HEK293 (cell line): ENCODE measurements at regions not wholly inside any gene's neighbourhood (a gene's known extent, or its start where the extent isn't known, plus 50 kb on each side); places are given as distances from the start of the nearest gene placed in this dataset.

Experiments used
- CTCF ChIA-PET: fragments of 350-600 bp; formaldehyde crosslinking; extraction: SDS; loops from one replicate; lab custom pipeline; 2021; ENCODE audit warnings: antibody characterized with exemption; lab: Yijun Ruan, JAX
- POLR2A ChIA-PET: fragments of 300-600 bp; formaldehyde crosslinking; extraction: SDS; loops from one replicate; lab custom pipeline; 2020; ENCODE audit warnings: antibody characterized with exemption, inconsistent platforms; lab: Yijun Ruan, JAX
- H3K27ac ChIP-seq: fragments of 200-500 bp; sonication (Bioruptor generic); 2 replicates; pipeline ENCODE4 v1.5.1; 2014; ENCODE audit warnings: low read depth, low read length, control low read depth, inconsistent platforms; ENCODE audit errors: extremely low read depth
- H3K36me3 ChIP-seq, 2 experiments: fragments of 200-500 bp in 1 of 2; sonication (Bioruptor generic) in 1 of 2; 1 replicate in 1 of 2; 2 replicates in 1 of 2; pipeline ENCODE4 v1.5.1; 2014 to 2017; ENCODE audit warnings: inconsistent platforms in 2 of 2, low read length in 2 of 2; ENCODE audit not compliant: control insufficient read depth in 2 of 2, insufficient read depth in 1 of 2
- H3K4me1 ChIP-seq: fragments of 200-500 bp; sonication (Bioruptor generic); 2 replicates; pipeline ENCODE4 v1.5.1; 2014; ENCODE audit warnings: mild to moderate bottlenecking, low read length, inconsistent platforms; ENCODE audit not compliant: control insufficient read depth, insufficient read depth
- H3K4me3 ChIP-seq: 2 replicates; pipeline ENCODE4 v1.5.1; 2011; ENCODE audit warnings: low read depth, mild to moderate bottlenecking, control low read depth, low read length, moderate library complexity
- H3K9me3 ChIP-seq: fragments of 200-500 bp; sonication (Bioruptor generic); 2 replicates; pipeline ENCODE4 v1.5.1; 2014; ENCODE audit warnings: low read depth, low read length, inconsistent platforms; ENCODE audit not compliant: control insufficient read depth, insufficient read depth
- SALL2 ChIP-seq: fragments of 450-650 bp; formaldehyde crosslinking; IDR thresholded peaks from 2 replicates; pipeline ENCODE4 v1.5.0; 2017; ENCODE audit warnings: missing biosample characterization, mild to moderate bottlenecking, missing genetic modification characterization, borderline replicate concordance
- TRIM28 ChIP-seq: IDR thresholded peaks from 2 replicates; pipeline ENCODE4 v1.6.1; 2011; ENCODE audit warnings: low read length, control low read depth, borderline replicate concordance
- ZNF112 ChIP-seq: fragments of 450-650 bp; formaldehyde crosslinking; IDR thresholded peaks from 2 replicates; pipeline ENCODE4 v1.5.0; 2017; ENCODE audit warnings: missing biosample characterization, missing genetic modification characterization
- ZNF114 ChIP-seq: fragments of 450-650 bp; formaldehyde crosslinking; IDR thresholded peaks from 2 replicates; pipeline ENCODE4 v1.5.0; 2017; ENCODE audit warnings: missing biosample characterization, missing genetic modification characterization
- ZNF324 ChIP-seq: fragments of 450-650 bp; formaldehyde crosslinking; IDR thresholded peaks from 2 replicates; pipeline ENCODE4 v1.5.1; 2016; ENCODE audit warnings: missing biosample characterization, missing genetic modification characterization
- ZNF341 ChIP-seq: fragments of 450-650 bp; formaldehyde crosslinking; IDR thresholded peaks from 2 replicates; pipeline ENCODE4; 2016; ENCODE audit warnings: low read depth, missing biosample characterization, missing genetic modification characterization
- ZNF423 ChIP-seq: fragments of 450-650 bp; formaldehyde crosslinking; IDR thresholded peaks from 2 replicates; pipeline ENCODE4 v1.5.1; 2016; ENCODE audit warnings: missing biosample characterization, missing genetic modification characterization
- ZNF473 ChIP-seq: fragments of 450-650 bp; formaldehyde crosslinking; IDR thresholded peaks from 2 replicates; pipeline ENCODE4 v1.5.1; 2017; ENCODE audit warnings: missing biosample characterization, missing genetic modification characterization
- ZNF776 ChIP-seq: fragments of 450-650 bp; formaldehyde crosslinking; IDR thresholded peaks from 2 replicates; pipeline ENCODE4 v1.5.0; 2017; ENCODE audit warnings: missing biosample characterization, missing genetic modification characterization, borderline replicate concordance
- ZNF830 ChIP-seq: fragments of 450-650 bp; IDR thresholded peaks from 2 replicates; pipeline ENCODE4 v1.5.0; 2018; ENCODE audit warnings: missing biosample characterization, missing genetic modification characterization, low read depth, mild to moderate bottlenecking, moderate library complexity
- TF ChIP-seq, protein P1 (sequence below): fragments of 450-650 bp; formaldehyde crosslinking; IDR thresholded peaks from 2 replicates; pipeline ENCODE4 v1.5.1; 2016; ENCODE audit warnings: missing biosample characterization, missing genetic modification characterization
- TF ChIP-seq, protein P2 (sequence below): fragments of 450-650 bp; formaldehyde crosslinking; IDR thresholded peaks from 2 replicates; pipeline ENCODE4 v1.5.1; 2017; ENCODE audit warnings: missing biosample characterization, mild to moderate bottlenecking, missing genetic modification characterization, moderate library complexity
- TF ChIP-seq, protein P3 (sequence below): fragments of 450-650 bp; formaldehyde crosslinking; IDR thresholded peaks from 2 replicates; pipeline ENCODE4 v1.5.1; 2016; ENCODE audit warnings: missing biosample characterization, missing genetic modification characterization
- TF ChIP-seq, protein P4 (sequence below): fragments of 450-650 bp; formaldehyde crosslinking; conservative IDR thresholded peaks from 2 replicates; pipeline ENCODE4 v1.5.1; 2016; ENCODE audit warnings: low read depth, missing biosample characterization, missing genetic modification characterization
- TF ChIP-seq, protein P5 (sequence below): sonication (generic); formaldehyde crosslinking; IDR thresholded peaks from 2 replicates; pipeline ENCODE4 v1.8.1; 2022; ENCODE audit warnings: mild to moderate bottlenecking, moderate library complexity, missing genetic modification reagents

DNA sequence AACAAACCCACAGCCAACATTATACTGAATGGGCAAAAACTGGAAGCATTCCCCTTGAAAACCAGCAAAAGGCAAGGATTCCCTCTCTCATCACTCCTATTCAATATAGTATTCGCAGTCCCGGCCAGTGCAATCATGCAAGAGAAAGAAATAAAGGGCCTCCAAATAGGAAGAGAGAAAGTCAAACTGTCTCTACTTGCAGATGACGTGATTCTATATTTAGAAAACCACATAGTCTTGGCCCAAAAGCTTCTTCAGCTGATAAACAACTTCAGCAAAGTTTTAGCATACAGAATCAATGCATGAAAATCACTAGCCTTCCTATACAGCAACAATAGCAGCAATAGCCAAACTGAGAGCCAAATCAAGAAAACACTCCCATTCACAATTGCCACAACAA, 333.7 kb upstream of the EDIL3 start:
- Histone ChIP-seq H3K4me3 (no peak overlapping the region), H3K27ac (no peak overlapping the region), H3K36me3 (no peaks in the 10 kb centered on the region), H3K9me3 (no peaks in the 10 kb centered on the region), H3K4me1 (no peaks in the 10 kb centered on the region)
- ChIA-PET POLR2A (no interaction called here), CTCF (no interaction called here)
- TF ChIP-seq ZNF341 (tag by site-specific recombination) (no peak), ZNF114 (tag by site-specific recombination) (no peak)

DNA sequence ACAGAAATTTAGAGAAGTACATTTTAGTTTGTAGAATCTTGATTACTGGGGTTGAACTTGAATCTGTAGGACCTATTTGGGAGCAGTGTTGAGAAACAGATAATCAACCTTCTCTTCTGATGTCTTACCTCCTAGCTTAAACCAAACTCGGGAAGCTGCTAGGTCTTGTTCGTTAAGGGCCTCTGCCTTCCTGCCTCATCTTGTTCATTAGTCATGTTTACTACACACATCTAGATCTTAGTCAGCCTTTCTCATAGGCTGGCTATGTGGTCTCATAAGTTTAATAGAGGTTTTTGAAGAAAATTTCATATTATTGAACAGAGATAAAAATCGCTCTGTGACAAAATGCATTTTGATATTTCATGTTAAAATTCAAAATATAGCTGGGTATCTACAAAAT, 331.0 kb upstream of the EDIL3 start:
- H3K9me3 ChIP-seq = no peaks in the 10 kb centered on the region
- H3K36me3 ChIP-seq = no peaks in the 10 kb centered on the region
- ChIA-PET POLR2A (no interaction called here), CTCF (no interaction called here)
- H3K4me1 ChIP-seq = no peaks in the 10 kb centered on the region
- TF ChIP-seq SALL2 (tag by site-specific recombination) = no peak
- TF ChIP-seq, protein P1, sequence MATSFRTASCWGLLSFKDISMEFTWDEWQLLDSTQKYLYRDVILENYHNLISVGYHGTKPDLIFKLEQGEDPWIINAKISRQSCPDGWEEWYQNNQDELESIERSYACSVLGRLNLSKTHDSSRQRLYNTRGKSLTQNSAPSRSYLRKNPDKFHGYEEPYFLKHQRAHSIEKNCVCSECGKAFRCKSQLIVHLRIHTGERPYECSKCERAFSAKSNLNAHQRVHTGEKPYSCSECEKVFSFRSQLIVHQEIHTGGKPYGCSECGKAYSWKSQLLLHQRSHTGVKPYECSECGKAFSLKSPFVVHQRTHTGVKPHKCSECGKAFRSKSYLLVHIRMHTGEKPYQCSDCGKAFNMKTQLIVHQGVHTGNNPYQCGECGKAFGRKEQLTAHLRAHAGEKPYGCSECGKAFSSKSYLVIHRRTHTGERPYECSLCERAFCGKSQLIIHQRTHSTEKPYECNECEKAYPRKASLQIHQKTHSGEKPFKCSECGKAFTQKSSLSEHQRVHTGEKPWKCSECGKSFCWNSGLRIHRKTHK (tag by site-specific recombination) = no peak
- TF ChIP-seq ZNF776 = no peak
- no peak for TF ChIP-seq ZNF423
- TF ChIP-seq, protein P2, sequence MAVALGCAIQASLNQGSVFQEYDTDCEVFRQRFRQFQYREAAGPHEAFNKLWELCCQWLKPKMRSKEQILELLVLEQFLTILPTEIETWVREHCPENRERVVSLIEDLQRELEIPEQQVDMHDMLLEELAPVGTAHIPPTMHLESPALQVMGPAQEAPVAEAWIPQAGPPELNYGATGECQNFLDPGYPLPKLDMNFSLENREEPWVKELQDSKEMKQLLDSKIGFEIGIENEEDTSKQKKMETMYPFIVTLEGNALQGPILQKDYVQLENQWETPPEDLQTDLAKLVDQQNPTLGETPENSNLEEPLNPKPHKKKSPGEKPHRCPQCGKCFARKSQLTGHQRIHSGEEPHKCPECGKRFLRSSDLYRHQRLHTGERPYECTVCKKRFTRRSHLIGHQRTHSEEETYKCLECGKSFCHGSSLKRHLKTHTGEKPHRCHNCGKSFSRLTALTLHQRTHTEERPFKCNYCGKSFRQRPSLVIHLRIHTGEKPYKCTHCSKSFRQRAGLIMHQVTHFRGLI = no peak
- no peak for TF ChIP-seq ZNF112
- no peak for TF ChIP-seq ZNF114 (tag by site-specific recombination)
- no peak for TF ChIP-seq ZNF473 (tag by site-specific recombination)
- TF ChIP-seq TRIM28 = no peak
- TF ChIP-seq, protein P3, sequence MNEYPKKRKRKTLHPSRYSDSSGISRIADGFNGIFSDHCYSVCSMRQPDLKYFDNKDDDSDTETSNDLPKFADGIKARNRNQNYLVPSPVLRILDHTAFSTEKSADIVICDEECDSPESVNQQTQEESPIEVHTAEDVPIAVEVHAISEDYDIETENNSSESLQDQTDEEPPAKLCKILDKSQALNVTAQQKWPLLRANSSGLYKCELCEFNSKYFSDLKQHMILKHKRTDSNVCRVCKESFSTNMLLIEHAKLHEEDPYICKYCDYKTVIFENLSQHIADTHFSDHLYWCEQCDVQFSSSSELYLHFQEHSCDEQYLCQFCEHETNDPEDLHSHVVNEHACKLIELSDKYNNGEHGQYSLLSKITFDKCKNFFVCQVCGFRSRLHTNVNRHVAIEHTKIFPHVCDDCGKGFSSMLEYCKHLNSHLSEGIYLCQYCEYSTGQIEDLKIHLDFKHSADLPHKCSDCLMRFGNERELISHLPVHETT (tag by site-specific recombination) = no peak
- no peak for TF ChIP-seq ZNF324
- TF ChIP-seq, protein P4, sequence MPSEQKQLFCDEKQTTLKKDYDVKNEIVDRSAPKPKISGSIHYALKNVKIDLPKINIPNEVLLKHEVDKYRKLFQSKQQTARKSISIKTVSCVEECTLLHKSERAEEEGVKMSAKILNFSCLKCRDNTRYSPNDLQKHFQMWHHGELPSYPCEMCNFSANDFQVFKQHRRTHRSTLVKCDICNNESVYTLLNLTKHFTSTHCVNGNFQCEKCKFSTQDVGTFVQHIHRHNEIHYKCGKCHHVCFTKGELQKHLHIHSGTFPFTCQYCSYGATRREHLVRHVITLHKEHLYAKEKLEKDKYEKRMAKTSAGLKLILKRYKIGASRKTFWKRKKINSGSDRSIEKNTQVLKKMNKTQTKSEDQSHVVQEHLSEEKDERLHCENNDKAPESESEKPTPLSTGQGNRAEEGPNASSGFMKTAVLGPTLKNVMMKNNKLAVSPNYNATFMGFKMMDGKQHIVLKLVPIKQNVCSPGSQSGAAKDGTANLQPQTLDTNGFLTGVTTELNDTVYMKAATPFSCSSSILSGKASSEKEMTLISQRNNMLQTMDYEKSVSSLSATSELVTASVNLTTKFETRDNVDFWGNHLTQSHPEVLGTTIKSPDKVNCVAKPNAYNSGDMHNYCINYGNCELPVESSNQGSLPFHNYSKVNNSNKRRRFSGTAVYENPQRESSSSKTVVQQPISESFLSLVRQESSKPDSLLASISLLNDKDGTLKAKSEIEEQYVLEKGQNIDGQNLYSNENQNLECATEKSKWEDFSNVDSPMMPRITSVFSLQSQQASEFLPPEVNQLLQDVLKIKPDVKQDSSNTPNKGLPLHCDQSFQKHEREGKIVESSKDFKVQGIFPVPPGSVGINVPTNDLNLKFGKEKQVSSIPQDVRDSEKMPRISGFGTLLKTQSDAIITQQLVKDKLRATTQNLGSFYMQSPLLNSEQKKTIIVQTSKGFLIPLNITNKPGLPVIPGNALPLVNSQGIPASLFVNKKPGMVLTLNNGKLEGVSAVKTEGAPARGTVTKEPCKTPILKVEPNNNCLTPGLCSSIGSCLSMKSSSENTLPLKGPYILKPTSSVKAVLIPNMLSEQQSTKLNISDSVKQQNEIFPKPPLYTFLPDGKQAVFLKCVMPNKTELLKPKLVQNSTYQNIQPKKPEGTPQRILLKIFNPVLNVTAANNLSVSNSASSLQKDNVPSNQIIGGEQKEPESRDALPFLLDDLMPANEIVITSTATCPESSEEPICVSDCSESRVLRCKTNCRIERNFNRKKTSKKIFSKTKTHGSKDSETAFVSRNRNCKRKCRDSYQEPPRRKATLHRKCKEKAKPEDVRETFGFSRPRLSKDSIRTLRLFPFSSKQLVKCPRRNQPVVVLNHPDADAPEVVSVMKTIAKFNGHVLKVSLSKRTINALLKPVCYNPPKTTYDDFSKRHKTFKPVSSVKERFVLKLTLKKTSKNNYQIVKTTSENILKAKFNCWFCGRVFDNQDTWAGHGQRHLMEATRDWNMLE (tag by site-specific recombination) = no peak
- no peak for TF ChIP-seq ZNF830 (tag by site-specific recombination)
- TF ChIP-seq, protein P5, sequence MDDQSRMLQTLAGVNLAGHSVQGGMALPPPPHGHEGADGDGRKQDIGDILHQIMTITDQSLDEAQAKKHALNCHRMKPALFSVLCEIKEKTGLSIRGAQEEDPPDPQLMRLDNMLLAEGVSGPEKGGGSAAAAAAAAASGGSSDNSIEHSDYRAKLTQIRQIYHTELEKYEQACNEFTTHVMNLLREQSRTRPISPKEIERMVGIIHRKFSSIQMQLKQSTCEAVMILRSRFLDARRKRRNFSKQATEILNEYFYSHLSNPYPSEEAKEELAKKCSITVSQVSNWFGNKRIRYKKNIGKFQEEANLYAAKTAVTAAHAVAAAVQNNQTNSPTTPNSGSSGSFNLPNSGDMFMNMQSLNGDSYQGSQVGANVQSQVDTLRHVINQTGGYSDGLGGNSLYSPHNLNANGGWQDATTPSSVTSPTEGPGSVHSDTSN (CRISPR knock-in tag) = no peak
- H3K27ac ChIP-seq = no peak overlapping the region
- no peak overlapping the region for H3K4me3 ChIP-seq
